Transverse colon (tissue), 4 donors: ENCODE measurements at regions not wholly inside any gene's neighbourhood (a gene's known extent, or its start where the extent isn't known, plus 50 kb on each side); places are given as distances from the start of the nearest gene placed in this dataset.
"Not testable (repeated sequence)": the region's sequence is repeated elsewhere in the genome, so short reads cannot be mapped to it uniquely, and the experiment has no call there.

Source experiments
- DNase-seq: peaks from one replicate; pipeline ENCODE4 v3.0.0-alpha.2; 2019
- H3K27ac ChIP-seq, 4 donors: fragments of 200-600 bp; sonication (generic); 2 replicates each; pipeline ENCODE4 v1.5.1; 2016 to 2018; ENCODE audit warnings: inconsistent platforms in 4 of 4
- H3K27me3 ChIP-seq: fragments of 200-600 bp; sonication (generic); 2 replicates; pipeline ENCODE4 v1.5.1; 2017; ENCODE audit warnings: inconsistent platforms
- H3K36me3 ChIP-seq, 4 donors: fragments of 200-600 bp; sonication (generic); 2 replicates each; pipeline ENCODE4 v1.5.1; 2017 to 2019; ENCODE audit warnings: inconsistent platforms in 4 of 4
- H3K4me1 ChIP-seq, 4 donors: fragments of 200-600 bp; sonication (generic); 2 replicates each; pipeline ENCODE4 v1.5.1; 2017 to 2020; ENCODE audit warnings: inconsistent platforms in 4 of 4
- H3K4me3 ChIP-seq, 4 donors: fragments of 200-600 bp; sonication (generic); 1 replicate in 1 of 4; 2 replicates in 3 of 4; pipeline versions ENCODE4 v1.5.1 to v1.6.1; 2017 to 2019; ENCODE audit warnings: inconsistent platforms in 4 of 4
- H3K9me3 ChIP-seq, 2 donors: fragments of 200-600 bp; sonication (generic); 2 replicates each; pipeline ENCODE4 v1.5.1; 2017 to 2019; ENCODE audit warnings: inconsistent platforms in 2 of 2
- CTCF ChIP-seq, 5 experiments: fragments of 200-600 bp in 3 of 5; fragments of 450-650 bp in 2 of 5; sonication (generic) in 3 of 5; IDR thresholded peaks; 1 replicate in 2 of 5; 2 replicates in 3 of 5; pipeline ENCODE4 v1.5.1; 2016 to 2017; ENCODE audit warnings: antibody characterized with exemption in 5 of 5, inconsistent platforms in 3 of 5, mild to moderate bottlenecking in 2 of 5, moderate library complexity in 1 of 5
- EP300 ChIP-seq: sonication (generic); formaldehyde crosslinking; IDR thresholded peaks from one replicate; pipeline ENCODE4 v1.6.1; 2017; ENCODE audit warnings: antibody characterized with exemption, low read depth
- POLR2A ChIP-seq: fragments of 450-650 bp; IDR thresholded peaks from one replicate; pipeline ENCODE4 v1.6.1; 2016; ENCODE audit warnings: antibody characterized with exemption, mild to moderate bottlenecking, moderate library complexity
- POLR2AphosphoS5 ChIP-seq, 3 donors: sonication (generic); formaldehyde crosslinking; IDR thresholded peaks; one replicate each; pipeline ENCODE4 v1.6.1; 2016; ENCODE audit warnings: antibody characterized with exemption in 3 of 3
- WGBS, 2 donors: methylation state at CpG; one replicate each; pipeline ENCODE4 v1.1.5; 2018; ENCODE audit warnings: low coverage in 1 of 2; 5-methylcytosine and 5-hydroxymethylcytosine counted together
- in situ Hi-C, 4 donors: fragments of 200-750 bp; cut with MboI; loops; one replicate each; pipeline versions ENCODE4 v1.15.0 to v1.15.1; 2017; ENCODE audit warnings: low sequenced_read_pairs in 3 of 4, low pct_ligation_motif_present in 1 of 4, low pct_unique_long_range_greater_than_20kb in 1 of 4
- intact Hi-C: fragments of 100-400 bp; cut with DNase I; formaldehyde crosslinking; loops from one replicate; pipeline ENCODE4 v1.15.1; 2023; ENCODE audit warnings: low total_unique reads

GRCh38 chr14:40986655-40987054 lies 620.0 kb upstream of the LRFN5 start:
- H3K9me3 ChIP-seq: peaks cover 0 to 8% of the 10 kb centered on the region in 2 donors
- no peaks in the 10 kb centered on the region for H3K4me1 ChIP-seq
- intact Hi-C loops: no loop called here
- no peak for DNase-seq
- no peak overlapping the region for H3K27ac ChIP-seq
- H3K36me3 ChIP-seq: no peaks in the 10 kb centered on the region
- 50 to 64% methylated on average over 1 of the region's 1 CpG for WGBS, 2 donors
- H3K4me3 ChIP-seq: no peak overlapping the region
- in situ Hi-C loops: no loop called here
- H3K27me3 ChIP-seq: no peaks in the 10 kb centered on the region
- TF ChIP-seq POLR2AphosphoS5 (IDR thresholded peaks at IDR 0.05) (no peak), CTCF (IDR thresholded peaks at IDR 0.05) (no peak), POLR2A (no peak), EP300 (no peak)

- no peak overlapping the region for H3K4me3 ChIP-seq
- H3K27me3 ChIP-seq: no peaks in the 10 kb centered on the region
- H3K27ac ChIP-seq: no peak overlapping the region
- H3K4me1 ChIP-seq: no peaks in the 10 kb centered on the region
- H3K36me3 ChIP-seq: no peaks in the 10 kb centered on the region
- intact Hi-C loops: no loop called here
- WGBS, 2 donors: 57 to 69% methylated on average over 3 to 4 of the region's 4 CpGs
- no peak for DNase-seq
- peaks cover 0 to 8% of the 10 kb centered on the region in 2 donors for H3K9me3 ChIP-seq
- TF ChIP-seq POLR2AphosphoS5 (IDR thresholded peaks at IDR 0.05) (no peak), CTCF (IDR thresholded peaks at IDR 0.05) (no peak)
- in situ Hi-C loops: no loop called here
These were observed 621.1 kb upstream of the LRFN5 start for GRCh38 chr14:40985584-40985983.

- Histone ChIP-seq H3K9me3 (no peaks in the 10 kb centered on the region), H3K4me1 (no peaks in the 10 kb centered on the region), H3K27ac (no peak overlapping the region), H3K4me3 (no peak overlapping the region), H3K27me3 (no peaks in the 10 kb centered on the region), H3K36me3 (no peaks in the 10 kb centered on the region)
- intact Hi-C loops: no loop called here
- in situ Hi-C loops: no loop called here
- no peak for DNase-seq
- 39 to 47% methylated on average over 3 of the region's 3 CpGs for WGBS, 2 donors
- TF ChIP-seq POLR2A: no peak
- no peak for TF ChIP-seq CTCF (IDR thresholded peaks at IDR 0.05)
- TF ChIP-seq POLR2AphosphoS5 (IDR thresholded peaks at IDR 0.05): no peak
- TF ChIP-seq EP300: no peak
These were observed 623.1 kb upstream of the LRFN5 start for GRCh38 chr14:40983604-40984003.

GRCh38 chr14:40981247-40981646 lies 625.4 kb upstream of the LRFN5 start:
- no peak overlapping the region for H3K4me3 ChIP-seq
- WGBS, 2 donors: 54 to 73% methylated on average over 3 of the region's 3 CpGs
- DNase-seq: no peak
- H3K9me3 ChIP-seq: no peaks in the 10 kb centered on the region
- TF ChIP-seq POLR2AphosphoS5 (IDR thresholded peaks at IDR 0.05): no peak
- no peak for TF ChIP-seq CTCF (IDR thresholded peaks at IDR 0.05)
- no peak for TF ChIP-seq EP300
- TF ChIP-seq POLR2A: no peak
- in situ Hi-C loops: no loop called here
- no peaks in the 10 kb centered on the region for H3K4me1 ChIP-seq
- H3K36me3 ChIP-seq: no peaks in the 10 kb centered on the region
- H3K27ac ChIP-seq: no peak overlapping the region
- intact Hi-C loops: no loop called here
- H3K27me3 ChIP-seq: no peaks in the 10 kb centered on the region

- H3K27me3 ChIP-seq, H3K36me3 ChIP-seq, intact Hi-C loops, H3K4me3 ChIP-seq, H3K9me3 ChIP-seq, DNase-seq, H3K27ac ChIP-seq, H3K4me1 ChIP-seq, in situ Hi-C loops: not testable (repeated sequence)
- 58 to 59% methylated on average over 2 of the region's 2 CpGs for WGBS, 2 donors
These were observed 646.4 kb upstream of the LRFN5 start for GRCh38 chr14:40960257-40960656.
